ENCODE measurements at regions not wholly inside any gene's neighbourhood (a gene's known extent, or its start where the extent isn't known, plus 50 kb on each side); places are given as distances from the start of the nearest gene placed in this dataset.

DNA sequence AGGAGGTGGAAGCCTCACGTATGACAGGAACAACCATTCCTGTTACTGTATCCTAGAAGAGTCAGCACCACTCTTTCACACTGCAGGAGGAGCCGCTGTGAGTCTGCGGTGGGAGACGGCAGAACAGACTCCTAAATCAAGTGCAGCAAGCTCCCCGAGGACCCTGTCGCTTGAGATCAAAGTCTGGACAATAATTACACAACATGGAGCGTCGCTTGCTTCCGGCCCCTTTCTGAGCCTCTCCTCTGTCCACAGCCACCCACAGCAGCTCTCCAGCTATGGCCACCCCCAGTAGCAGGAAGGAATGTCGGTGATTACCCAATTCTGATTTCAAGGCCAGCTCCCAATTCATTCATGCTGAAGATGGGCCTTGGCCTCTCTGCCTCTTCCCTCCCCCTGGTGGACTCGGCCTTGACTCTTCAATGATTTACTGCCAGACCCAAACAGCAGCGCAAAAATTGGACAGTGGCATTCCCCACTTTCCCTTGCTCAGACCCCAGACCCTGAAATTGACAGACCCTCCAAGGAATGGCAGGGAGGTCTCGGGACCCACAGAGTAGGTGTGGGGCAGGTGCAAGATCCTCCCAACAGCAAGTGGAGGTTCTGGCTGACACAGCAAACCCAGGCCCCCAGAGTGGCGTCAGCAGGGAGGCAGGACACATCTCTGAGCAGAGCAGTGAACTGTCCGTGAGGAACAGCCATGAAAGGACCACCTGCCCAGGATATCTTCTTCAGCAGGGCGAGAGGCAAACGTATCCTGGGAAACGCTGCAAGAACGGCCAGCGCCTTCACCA, 272.7 kb upstream of the DIO3 start:
- TF ChIP-seq GATA2 (IDR thresholded peaks at IDR 0.05; ENCODE audit: low read depth, low read length) (no peak), GATA3 (IDR thresholded peaks at IDR 0.05; ENCODE audit: low read depth, low read length) (no peak)

DNA sequence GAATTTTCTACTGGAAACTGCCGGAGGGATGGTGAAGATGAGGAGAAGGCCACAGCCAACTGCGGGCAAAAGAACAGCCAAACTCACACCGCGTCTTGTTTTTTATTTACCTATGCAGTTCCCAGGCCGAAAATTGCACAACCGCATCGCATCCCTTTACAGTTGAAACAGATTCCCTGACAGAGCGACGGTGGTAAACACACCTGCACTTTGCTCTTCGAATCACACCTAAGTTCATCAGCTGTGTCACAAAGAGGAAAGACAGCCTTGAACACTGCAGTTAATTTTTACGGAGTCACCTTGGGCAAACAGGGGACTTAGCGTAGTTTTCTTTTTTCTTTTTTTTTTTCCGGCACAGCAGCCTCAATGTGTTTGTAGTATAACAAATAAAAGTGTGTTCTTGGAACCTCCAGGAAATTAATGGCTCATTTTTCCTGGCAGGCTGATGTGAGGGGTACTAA, 272.0 kb upstream of the DIO3 start:
- no peak for TF ChIP-seq GATA3 (IDR thresholded peaks at IDR 0.05; ENCODE audit: low read depth, low read length)
- no peak for TF ChIP-seq GATA2 (IDR thresholded peaks at IDR 0.05; ENCODE audit: low read depth, low read length)

DNA sequence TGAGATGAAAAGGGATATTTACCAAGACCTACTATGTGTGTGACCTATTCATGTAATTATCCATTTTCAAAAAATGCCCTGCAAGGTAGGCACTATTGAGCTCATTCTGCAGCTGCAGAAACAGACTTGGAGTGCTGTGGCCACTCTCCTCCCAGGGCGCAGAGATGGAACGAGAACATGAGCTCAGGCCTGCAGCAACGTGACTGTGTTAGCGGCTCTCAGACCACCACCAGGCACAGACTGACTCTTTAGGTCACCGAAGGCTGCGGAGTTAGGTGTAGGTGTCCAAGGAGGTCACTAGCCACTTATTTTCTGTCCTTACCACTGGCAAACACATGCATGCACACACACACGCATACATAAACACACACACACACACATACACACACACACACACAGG, 271.4 kb upstream of the DIO3 start:
- no peak for TF ChIP-seq GATA2 (IDR thresholded peaks at IDR 0.05; ENCODE audit: low read depth, low read length)
- no peak for TF ChIP-seq GATA3 (IDR thresholded peaks at IDR 0.05; ENCODE audit: low read depth, low read length)

DNA sequence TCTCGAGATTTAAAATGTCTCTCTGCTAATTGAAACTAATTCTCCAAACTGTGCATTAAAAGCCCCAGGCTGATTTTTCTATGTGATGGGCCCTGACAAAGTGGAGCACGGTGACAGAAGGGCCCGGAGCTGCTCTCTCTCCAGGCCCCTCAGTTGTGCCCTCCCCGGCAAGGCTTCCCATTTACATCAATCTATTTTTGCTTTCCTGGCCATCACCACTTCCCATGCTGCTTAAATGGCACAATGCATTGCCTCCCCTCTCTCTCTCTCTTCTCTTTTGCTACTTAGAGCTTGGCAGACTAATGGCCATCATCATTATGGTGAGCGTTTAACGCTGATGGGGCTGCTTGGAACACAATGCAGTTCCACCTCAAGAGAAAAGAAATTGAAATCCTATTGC, 270.7 kb upstream of the DIO3 start:
- TF ChIP-seq GATA3 (IDR thresholded peaks at IDR 0.05; ENCODE audit: low read depth, low read length), result no peak
- no peak for TF ChIP-seq GATA2 (IDR thresholded peaks at IDR 0.05; ENCODE audit: low read depth, low read length)

DNA sequence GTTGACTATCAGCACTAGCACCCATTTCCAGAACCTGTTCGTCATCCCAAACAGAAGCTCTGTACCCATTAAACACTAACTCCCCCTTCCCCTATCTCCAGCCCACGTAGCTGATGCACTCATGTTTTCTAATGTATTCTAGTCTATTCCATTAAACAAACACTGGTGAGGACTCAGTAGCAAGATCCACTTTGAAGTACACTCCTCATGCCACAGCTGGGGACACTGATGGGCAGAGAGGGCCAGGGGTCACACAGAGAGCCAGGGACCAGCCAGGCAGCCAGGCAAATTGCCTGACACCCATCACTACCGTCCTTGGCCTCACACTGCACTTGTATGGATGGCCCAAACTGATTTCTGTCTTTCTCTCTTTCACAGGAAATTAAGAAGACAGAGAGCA, 269.9 kb upstream of the DIO3 start:
- TF ChIP-seq GATA2 (IDR thresholded peaks at IDR 0.05; ENCODE audit: low read depth, low read length), result no peak
- no peak for TF ChIP-seq GATA3 (IDR thresholded peaks at IDR 0.05; ENCODE audit: low read depth, low read length)

DNA sequence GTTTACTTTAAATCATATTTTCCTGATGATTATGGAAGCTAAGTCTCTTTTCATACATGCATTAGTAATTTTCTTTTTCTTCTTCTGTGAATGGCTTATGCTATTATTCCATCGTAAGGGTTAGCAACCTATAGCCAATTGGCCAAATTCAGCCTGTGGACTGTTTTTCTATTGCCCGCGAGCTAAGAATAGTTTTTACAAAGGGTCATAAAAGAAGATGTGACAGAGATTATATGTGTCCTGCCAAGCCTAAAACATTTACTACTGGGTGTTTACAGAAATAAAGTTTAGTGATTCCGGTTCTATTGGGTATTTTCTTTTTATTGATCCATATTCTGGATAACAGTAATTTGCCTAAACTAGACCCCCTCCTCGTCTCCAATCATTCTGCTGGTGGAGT, 268.8 kb upstream of the DIO3 start:
- TF ChIP-seq GATA3 (IDR thresholded peaks at IDR 0.05; ENCODE audit: low read depth, low read length), result no peak
- TF ChIP-seq GATA2 (IDR thresholded peaks at IDR 0.05; ENCODE audit: low read depth, low read length), result no peak

DNA sequence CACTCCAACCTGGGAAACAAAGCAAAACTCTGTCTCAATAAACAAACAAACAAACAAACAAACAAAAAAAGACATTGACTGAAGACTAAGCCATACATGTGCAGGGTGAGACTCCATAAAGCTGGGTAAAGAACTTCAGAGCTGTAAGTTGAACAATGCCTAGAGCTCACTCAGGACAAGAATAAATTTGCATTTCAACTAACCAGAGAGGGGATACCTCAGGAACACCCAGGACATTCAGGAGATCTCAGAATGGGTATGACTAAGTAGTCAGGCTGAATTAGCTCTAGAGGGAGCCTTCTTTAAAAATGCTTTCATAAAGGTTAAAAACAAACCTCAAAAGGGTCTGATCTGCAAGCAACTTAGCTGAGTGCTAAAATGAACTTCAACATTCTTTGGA, 267.7 kb upstream of the DIO3 start:
- TF ChIP-seq GATA2 (IDR thresholded peaks at IDR 0.05; ENCODE audit: low read depth, low read length) (no peak), GATA3 (IDR thresholded peaks at IDR 0.05; ENCODE audit: low read depth, low read length) (no peak)

DNA sequence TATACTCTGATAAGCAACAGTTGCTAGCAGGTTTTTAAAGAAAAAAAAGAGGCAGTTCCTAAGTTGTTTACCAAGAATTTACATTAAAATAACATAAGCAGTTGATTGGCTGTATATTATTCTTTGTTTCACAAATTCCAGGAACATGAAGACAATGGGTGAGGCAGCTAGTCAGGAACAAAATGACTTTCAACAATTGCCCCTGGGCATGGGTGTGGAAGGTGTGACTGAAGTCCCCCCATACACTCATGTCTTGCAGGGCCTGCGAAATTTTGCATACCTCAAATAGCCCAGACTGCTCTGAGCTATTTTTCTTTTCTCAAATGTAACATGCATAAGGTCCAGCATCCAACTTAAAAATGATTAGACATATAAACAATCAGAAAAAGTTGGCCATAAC, 267.2 kb upstream of the DIO3 start:
- TF ChIP-seq GATA2 (IDR thresholded peaks at IDR 0.05; ENCODE audit: low read depth, low read length) (no peak), GATA3 (IDR thresholded peaks at IDR 0.05; ENCODE audit: low read depth, low read length) (no peak)

DNA sequence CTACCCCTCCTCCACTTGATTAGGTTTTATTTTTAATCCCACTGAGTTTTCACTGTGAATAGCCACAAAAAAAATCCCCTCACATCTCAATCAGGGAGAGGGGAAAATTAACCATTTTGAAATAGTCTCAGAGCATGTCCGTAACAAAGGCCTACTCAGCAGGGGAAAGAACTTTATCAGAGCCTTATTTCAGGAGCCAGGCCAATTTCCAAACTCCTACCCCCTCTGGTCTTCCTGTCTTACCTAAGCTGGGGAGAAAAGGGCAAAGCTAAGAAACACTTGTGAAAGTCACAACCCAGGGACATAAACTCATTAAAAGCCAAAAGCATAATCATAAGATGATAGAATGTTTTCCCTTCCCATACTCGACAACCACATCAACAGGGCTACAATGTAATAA, 260.3 kb upstream of the DIO3 start:
- TF ChIP-seq GATA2 (IDR thresholded peaks at IDR 0.05; ENCODE audit: low read depth, low read length) (no peak), GATA3 (IDR thresholded peaks at IDR 0.05; ENCODE audit: low read depth, low read length) (no peak)

DNA sequence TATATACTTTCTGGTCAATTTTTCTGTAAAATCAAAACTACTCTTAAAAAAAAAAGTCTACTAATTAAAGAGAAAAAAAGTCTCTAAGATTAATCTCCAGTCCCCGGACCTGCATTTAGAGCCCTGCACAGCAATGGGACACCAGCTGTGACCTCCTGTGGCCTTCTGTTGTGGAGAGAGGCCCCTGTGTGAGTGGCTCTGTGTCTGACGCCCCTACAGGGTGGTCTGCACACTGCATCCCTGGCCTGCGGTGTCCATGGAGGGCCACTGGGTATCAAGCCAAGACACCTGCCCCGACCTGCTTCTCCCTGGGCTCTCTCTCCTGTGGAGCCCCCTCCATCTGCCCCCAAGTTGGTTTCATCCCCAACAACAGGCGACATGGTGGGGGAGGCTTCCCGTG, 248.0 kb upstream of the DIO3 start:
- TF ChIP-seq GATA2 (IDR thresholded peaks at IDR 0.05; ENCODE audit: low read depth, low read length) (no peak), GATA3 (IDR thresholded peaks at IDR 0.05; ENCODE audit: low read depth, low read length) (no peak)

DNA sequence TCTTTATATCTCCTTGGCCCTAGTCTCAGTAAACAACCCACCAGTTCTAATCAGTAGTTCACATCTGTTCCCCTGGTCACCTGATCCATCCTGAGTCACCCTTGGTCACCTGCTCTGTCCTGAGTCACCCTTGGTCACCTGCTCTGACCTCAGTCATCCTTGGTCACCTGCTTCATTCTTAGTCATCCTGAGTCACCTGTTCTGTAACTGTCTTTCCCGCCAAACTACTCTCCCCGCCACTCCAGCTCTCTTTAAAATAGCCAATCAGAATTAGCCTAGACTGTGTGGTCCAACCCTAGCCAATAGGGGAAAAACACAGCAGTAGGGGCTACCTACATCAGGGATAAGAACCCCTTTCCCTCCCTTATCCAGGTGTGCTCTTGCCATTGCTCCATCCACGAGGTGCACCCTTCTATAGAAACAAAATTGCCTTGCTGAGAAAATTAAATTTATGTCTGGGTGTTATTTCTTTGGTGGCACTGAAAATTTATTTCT, 245.4 kb upstream of the DIO3 start:
- TF ChIP-seq GATA2 (IDR thresholded peaks at IDR 0.05; ENCODE audit: low read depth, low read length) (no peak), GATA3 (IDR thresholded peaks at IDR 0.05; ENCODE audit: low read depth, low read length) (no peak)

DNA sequence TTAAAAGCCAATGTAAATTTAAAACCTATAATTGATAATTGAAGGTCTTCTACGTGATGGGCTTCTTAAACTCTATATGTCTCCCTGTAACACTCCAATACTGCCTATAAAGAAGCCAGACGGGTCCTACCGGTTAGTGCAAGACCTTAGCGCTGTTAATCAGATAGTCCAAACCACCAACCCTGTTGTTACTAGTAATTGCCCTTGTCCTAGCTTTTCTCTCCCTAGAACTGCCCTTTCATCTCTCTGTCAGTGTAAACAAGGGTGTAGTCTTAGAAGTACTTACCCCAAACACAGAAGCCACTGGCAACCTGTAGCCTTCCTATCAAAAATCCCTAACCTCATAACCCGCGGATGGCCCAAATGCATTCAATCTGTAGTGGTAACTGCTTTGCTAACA, 243.0 kb upstream of the DIO3 start:
- no peak for TF ChIP-seq GATA2 (IDR thresholded peaks at IDR 0.05; ENCODE audit: low read depth, low read length)
- no peak for TF ChIP-seq GATA3 (IDR thresholded peaks at IDR 0.05; ENCODE audit: low read depth, low read length)

DNA sequence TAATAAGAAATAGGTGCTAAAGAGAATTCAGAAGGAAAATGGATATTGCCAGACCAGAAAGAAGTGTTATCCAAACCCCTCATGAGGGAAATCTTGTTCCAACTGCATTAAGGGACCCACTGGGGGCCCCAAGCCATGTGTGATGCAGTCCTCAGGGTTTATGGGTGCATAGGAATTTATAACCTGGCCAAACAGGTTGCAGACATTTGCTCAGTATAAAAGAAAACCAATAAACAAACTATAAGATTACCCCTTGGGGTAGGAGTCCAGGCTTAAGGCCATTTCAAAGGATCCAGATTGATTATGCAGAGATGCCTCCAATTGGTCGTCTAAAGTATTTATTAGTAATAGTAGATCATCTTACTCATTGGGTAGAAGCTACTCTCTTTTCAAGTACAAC, 240.9 kb upstream of the DIO3 start:
- no peak for TF ChIP-seq GATA2 (IDR thresholded peaks at IDR 0.05; ENCODE audit: low read depth, low read length)
- TF ChIP-seq GATA3 (IDR thresholded peaks at IDR 0.05; ENCODE audit: low read depth, low read length), result no peak

DNA sequence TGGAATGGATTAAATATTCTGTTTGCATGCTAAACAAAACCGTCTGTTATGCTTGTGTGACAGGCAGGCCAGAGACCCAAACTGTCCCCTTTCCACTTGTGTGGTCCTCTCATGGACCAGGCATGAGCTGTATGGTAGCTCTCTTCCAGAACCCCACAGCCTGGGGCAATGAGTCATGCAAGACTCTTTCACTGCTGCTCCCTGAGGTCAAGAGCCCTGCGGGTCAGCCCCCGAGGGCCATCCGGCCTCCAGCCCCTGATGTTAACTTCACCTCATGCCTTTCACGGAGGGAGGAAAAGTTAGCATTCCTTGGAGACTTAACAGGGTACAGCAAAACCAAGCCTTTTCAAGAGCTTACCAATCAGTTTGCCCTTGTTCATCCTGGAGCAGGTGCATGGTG, 239.1 kb upstream of the DIO3 start:
- TF ChIP-seq GATA3 (IDR thresholded peaks at IDR 0.05; ENCODE audit: low read depth, low read length) (no peak), GATA2 (IDR thresholded peaks at IDR 0.05; ENCODE audit: low read depth, low read length) (no peak)

DNA sequence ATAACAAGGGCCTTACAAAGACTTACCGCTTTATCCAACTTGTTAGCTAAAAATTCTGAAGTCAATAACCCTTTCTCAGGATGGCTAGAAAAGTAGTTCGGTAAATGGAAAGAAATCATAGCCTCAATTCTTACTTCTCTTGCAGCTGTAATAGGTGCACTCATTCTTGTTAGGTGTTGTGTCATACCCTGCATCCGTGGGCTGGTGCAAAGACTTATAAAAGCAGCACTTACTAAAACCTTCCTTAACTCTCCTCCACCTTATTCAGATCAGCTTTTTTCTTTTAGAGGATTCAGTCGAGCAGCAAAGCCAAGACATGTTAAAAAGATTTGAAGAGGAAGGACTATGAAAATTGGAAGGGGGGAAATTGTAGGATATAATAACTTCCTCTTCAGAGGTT, 238.2 kb upstream of the DIO3 start:
- no peak for TF ChIP-seq GATA3 (IDR thresholded peaks at IDR 0.05; ENCODE audit: low read depth, low read length)
- no peak for TF ChIP-seq GATA2 (IDR thresholded peaks at IDR 0.05; ENCODE audit: low read depth, low read length)
